GM23248 (cell line): ENCODE measurements at regions not wholly inside any gene's neighbourhood (a gene's known extent, or its start where the extent isn't known, plus 50 kb on each side); places are given as distances from the start of the nearest gene placed in this dataset.

Source experiments
- DNase-seq: peaks from one replicate; pipeline ENCODE4 v3.0.0-alpha.2; 2015
- H2AFZ ChIP-seq: fragments of 200-600 bp; sonication (generic); 2 replicates; pipeline ENCODE4 v1.6.1; 2016; ENCODE audit warnings: antibody characterized with exemption
- H3F3A ChIP-seq: fragments of 200-600 bp; sonication (generic); 2 replicates; pipeline ENCODE4 v1.6.1; 2016; ENCODE audit warnings: mild to moderate bottlenecking, antibody characterized with exemption, mixed run types; ENCODE audit not compliant: insufficient read depth
- H3K27ac ChIP-seq: fragments of 200-600 bp; sonication (generic); 2 replicates; pipeline ENCODE4 v1.5.1; 2016; ENCODE audit warnings: mild to moderate bottlenecking
- H3K27me3 ChIP-seq: fragments of 200-600 bp; sonication (generic); replicated peaks from 2 replicates; pipeline ENCODE4 v1.6.1; 2016; ENCODE audit warnings: mild to moderate bottlenecking; ENCODE audit not compliant: insufficient read depth
- H3K36me3 ChIP-seq: fragments of 200-600 bp; sonication (generic); 2 replicates; pipeline ENCODE4 v1.6.1; 2016; ENCODE audit warnings: low read depth, mild to moderate bottlenecking
- H3K4me1 ChIP-seq: fragments of 200-600 bp; sonication (generic); 2 replicates; pipeline ENCODE4 v1.6.1; 2016; ENCODE audit warnings: mild to moderate bottlenecking; ENCODE audit not compliant: insufficient read depth
- H3K4me2 ChIP-seq: fragments of 200-600 bp; sonication (generic); one replicate; pipeline ENCODE4 v1.6.1; 2016; ENCODE audit warnings: mild to moderate bottlenecking; ENCODE audit not compliant: unreplicated experiment
- H3K4me3 ChIP-seq: fragments of 200-600 bp; sonication (generic); 2 replicates; pipeline ENCODE4 v1.5.1; 2016; ENCODE audit warnings: mild to moderate bottlenecking
- H3K79me2 ChIP-seq: fragments of 200-600 bp; sonication (generic); 2 replicates; pipeline ENCODE4 v1.6.1; 2016; ENCODE audit warnings: mild to moderate bottlenecking; ENCODE audit not compliant: insufficient read depth
- H3K9ac ChIP-seq: fragments of 200-600 bp; sonication (generic); 2 replicates; pipeline ENCODE4 v1.6.1; 2016; ENCODE audit warnings: mild to moderate bottlenecking
- H3K9me2 ChIP-seq: fragments of 200-600 bp; sonication (generic); 2 replicates; pipeline ENCODE4 v1.6.1; 2016; ENCODE audit warnings: mixed run types, mild to moderate bottlenecking, moderate library complexity; ENCODE audit not compliant: insufficient read depth
- H3K9me3 ChIP-seq: fragments of 200-600 bp; sonication (generic); one replicate; pipeline ENCODE4 v1.6.1; 2017; ENCODE audit warnings: low read depth
- H4K20me1 ChIP-seq: fragments of 200-600 bp; sonication (generic); 2 replicates; pipeline ENCODE4 v1.6.0; 2016; ENCODE audit not compliant: insufficient read depth
- EZH2 ChIP-seq: fragments of 200-600 bp; sonication (generic); IDR thresholded peaks from 2 replicates; pipeline ENCODE4 v1.6.1; 2018; ENCODE audit warnings: antibody characterized with exemption, mild to moderate bottlenecking; ENCODE audit not compliant: insufficient read depth, poor library complexity, severe bottlenecking
- EZH2phosphoT487 ChIP-seq: fragments of 200-600 bp; sonication (generic); IDR thresholded peaks from 2 replicates; pipeline ENCODE4 v1.6.1; 2018; ENCODE audit warnings: antibody characterized with exemption, moderate library complexity, mild to moderate bottlenecking, low read depth; ENCODE audit not compliant: insufficient read depth
- WGBS, 2 experiments: methylation state at CpG; one replicate each; pipeline ENCODE4 v1.1.6; 2015 to 2017; ENCODE audit warnings: low lambda C conversion rate in 2 of 2, low coverage in 1 of 2; ENCODE audit errors: missing lambda C conversion rate in 2 of 2; 5-methylcytosine and 5-hydroxymethylcytosine counted together
- in situ Hi-C: fragments of 300-500 bp; cut with MboI; formaldehyde crosslinking; loops from 2 replicates; pipeline ENCODE4 v1.15.0; 2020

- no peak overlapping the region for H3K4me2 ChIP-seq
- H3K9ac ChIP-seq: no peak overlapping the region
- no peaks in the 10 kb centered on the region for H3K9me3 ChIP-seq
- H4K20me1 ChIP-seq: no peaks in the 10 kb centered on the region
- no peaks in the 10 kb centered on the region for H3K4me1 ChIP-seq
- no peak for TF ChIP-seq EZH2phosphoT487
- no peak for TF ChIP-seq EZH2
- H3K79me2 ChIP-seq: no peaks in the 10 kb centered on the region
- no peaks in the 10 kb centered on the region for H3K36me3 ChIP-seq
- no peak overlapping the region for H3K27ac ChIP-seq
- no peaks in the 10 kb centered on the region for H3F3A ChIP-seq
- no peaks in the 10 kb centered on the region for H3K27me3 ChIP-seq
- DNase-seq: no peak
- in situ Hi-C loops: no loop called here
- H3K9me2 ChIP-seq: no peaks in the 10 kb centered on the region
- no peak overlapping the region for H2AFZ ChIP-seq
- no peak overlapping the region for H3K4me3 ChIP-seq
These were observed 1753.5 kb upstream of the CELF4 start for GRCh38 chr18:39319141-39319540.

GRCh38 chr18:39318462-39318861 is 1752.9 kb upstream of the CELF4 start:
- Histone ChIP-seq H3K4me1 (no peaks in the 10 kb centered on the region), H3K27ac (no peak overlapping the region), H3K4me2 (no peak overlapping the region), H3K36me3 (no peaks in the 10 kb centered on the region), H3F3A (no peaks in the 10 kb centered on the region), H4K20me1 (no peaks in the 10 kb centered on the region), H3K4me3 (no peak overlapping the region), H2AFZ (no peak overlapping the region), H3K9me3 (no peaks in the 10 kb centered on the region), H3K9ac (no peak overlapping the region), H3K79me2 (no peaks in the 10 kb centered on the region), H3K9me2 (no peaks in the 10 kb centered on the region), H3K27me3 (no peaks in the 10 kb centered on the region)
- WGBS, 2 experiments: 89 to 94% methylated on average over 2 of the region's 2 CpGs
- in situ Hi-C loops: no loop called here
- TF ChIP-seq EZH2phosphoT487 (no peak), EZH2 (no peak)
- no peak for DNase-seq

- H3K27me3 ChIP-seq: no peaks in the 10 kb centered on the region
- H3K79me2 ChIP-seq: no peaks in the 10 kb centered on the region
- H3K36me3 ChIP-seq: no peaks in the 10 kb centered on the region
- TF ChIP-seq EZH2phosphoT487 (no peak), EZH2 (no peak)
- no peaks in the 10 kb centered on the region for H4K20me1 ChIP-seq
- H2AFZ ChIP-seq: no peak overlapping the region
- no peak overlapping the region for H3K4me2 ChIP-seq
- no peak overlapping the region for H3K9ac ChIP-seq
- no peaks in the 10 kb centered on the region for H3K9me2 ChIP-seq
- 91 to 92% methylated on average over 3 of the region's 3 CpGs for WGBS, 2 experiments
- H3K9me3 ChIP-seq: no peaks in the 10 kb centered on the region
- no peak overlapping the region for H3K27ac ChIP-seq
- in situ Hi-C loops: no loop called here
- no peak for DNase-seq
- no peaks in the 10 kb centered on the region for H3K4me1 ChIP-seq
- no peaks in the 10 kb centered on the region for H3F3A ChIP-seq
- no peak overlapping the region for H3K4me3 ChIP-seq
These were observed 1752.4 kb upstream of the CELF4 start for GRCh38 chr18:39318008-39318407.

GRCh38 chr18:39314595-39314994 is 1749.0 kb upstream of the CELF4 start:
- H3K9ac ChIP-seq: no peak overlapping the region
- H3K27ac ChIP-seq: no peak overlapping the region
- no peak for TF ChIP-seq EZH2phosphoT487
- TF ChIP-seq EZH2: no peak
- no peak overlapping the region for H3K4me2 ChIP-seq
- H3K27me3 ChIP-seq: no peaks in the 10 kb centered on the region
- H3K79me2 ChIP-seq: no peaks in the 10 kb centered on the region
- H3K9me3 ChIP-seq: no peaks in the 10 kb centered on the region
- in situ Hi-C loops: no loop called here
- no peak for DNase-seq
- no peaks in the 10 kb centered on the region for H4K20me1 ChIP-seq
- H3K9me2 ChIP-seq: no peaks in the 10 kb centered on the region
- no peaks in the 10 kb centered on the region for H3K4me1 ChIP-seq
- H3K36me3 ChIP-seq: no peaks in the 10 kb centered on the region
- H2AFZ ChIP-seq: no peak overlapping the region
- H3F3A ChIP-seq: no peaks in the 10 kb centered on the region
- WGBS, 2 experiments: 18 to 19% methylated on average over 2 of the region's 2 CpGs
- no peak overlapping the region for H3K4me3 ChIP-seq

- Histone ChIP-seq H2AFZ (no peak overlapping the region), H3K9ac (no peak overlapping the region), H3K4me2 (no peak overlapping the region), H3K9me3 (no peaks in the 10 kb centered on the region), H3K79me2 (no peaks in the 10 kb centered on the region), H3K27me3 (no peaks in the 10 kb centered on the region), H3K36me3 (no peaks in the 10 kb centered on the region), H3K4me3 (no peak overlapping the region), H3F3A (no peaks in the 10 kb centered on the region), H3K9me2 (no peaks in the 10 kb centered on the region), H3K4me1 (no peaks in the 10 kb centered on the region), H3K27ac (no peak overlapping the region), H4K20me1 (no peaks in the 10 kb centered on the region)
- no peak for DNase-seq
- no peak for TF ChIP-seq EZH2
- no peak for TF ChIP-seq EZH2phosphoT487
- in situ Hi-C loops: no loop called here
- WGBS, 2 experiments: 96% methylated on average over 4 of the region's 4 CpGs
These were observed 1748.4 kb upstream of the CELF4 start for GRCh38 chr18:39313992-39314391.
